Esophagus squamous epithelium (tissue), 5 donors: ENCODE measurements at regions not wholly inside any gene's neighbourhood (a gene's known extent, or its start where the extent isn't known, plus 50 kb on each side); places are given as distances from the start of the nearest gene placed in this dataset.

Experiments
- DNase-seq: peaks from one replicate; lab custom pipeline; 2025; lab: John Stamatoyannopoulos, UW
- H3K27ac ChIP-seq, 4 donors: fragments of 200-600 bp; sonication (generic); one replicate each; pipeline ENCODE4 v1.5.1; 2016 to 2019; ENCODE audit warnings: mild to moderate bottlenecking in 1 of 4
- H3K27me3 ChIP-seq, 4 donors: fragments of 200-600 bp; sonication (generic); 1 replicate in 3 of 4; 2 replicates in 1 of 4; pipeline versions ENCODE4 v1.5.1 to v1.6.0; 2017 to 2021; ENCODE audit warnings: antibody characterized with exemption in 1 of 4
- H3K36me3 ChIP-seq, 3 donors: fragments of 200-600 bp; sonication (generic); one replicate each; pipeline ENCODE4 v1.5.1; 2016 to 2019
- H3K4me1 ChIP-seq, 3 donors: fragments of 200-600 bp; sonication (generic); one replicate each; pipeline ENCODE4 v1.5.1; 2017 to 2019
- H3K4me3 ChIP-seq, 4 donors: fragments of 200-600 bp; sonication (generic); 1 replicate in 3 of 4; 2 replicates in 1 of 4; pipeline ENCODE4 v1.5.1; 2016 to 2019; ENCODE audit warnings: mild to moderate bottlenecking in 2 of 4, moderate library complexity in 1 of 4
- H3K9me3 ChIP-seq, 3 donors: fragments of 200-600 bp; sonication (generic); one replicate each; pipeline ENCODE4 v1.5.1; 2016 to 2019
- CTCF ChIP-seq, 6 experiments: fragments of 450-650 bp in 4 of 6; fragments of 200-600 bp in 2 of 6; sonication (generic) in 2 of 6; IDR thresholded peaks; one replicate each; pipeline ENCODE4 v1.5.1; 2016 to 2019; ENCODE audit warnings: antibody characterized with exemption in 6 of 6, mild to moderate bottlenecking in 4 of 6, moderate library complexity in 4 of 6
- POLR2A ChIP-seq, 4 donors: fragments of 450-650 bp; IDR thresholded peaks; one replicate each; pipeline ENCODE4 v1.6.1; 2017; ENCODE audit warnings: antibody characterized with exemption in 4 of 4, mild to moderate bottlenecking in 4 of 4, moderate library complexity in 3 of 4
- WGBS, 2 donors: methylation state at CpG; one replicate each; pipeline ENCODE4 v1.1.5; 2018; 5-methylcytosine and 5-hydroxymethylcytosine counted together
- intact Hi-C: fragments of 100-400 bp; cut with DNase I; formaldehyde crosslinking; loops from one replicate; pipeline ENCODE4 v1.15.0; 2022
- donor health status: DM: yes; HTN: yes; CAD: no.

- Histone ChIP-seq H3K4me1 (no peaks in the 10 kb centered on the region), H3K9me3 (no peaks in the 10 kb centered on the region), H3K27ac (no peak overlapping the region), H3K36me3 (no peaks in the 10 kb centered on the region), H3K27me3 (no peaks in the 10 kb centered on the region), H3K4me3 (no peak overlapping the region)
- DNase-seq: no peak
- intact Hi-C loops: no loop called here
- TF ChIP-seq CTCF (IDR thresholded peaks at IDR 0.05): no peak
- TF ChIP-seq POLR2A (IDR thresholded peaks at IDR 0.05): no peak
- WGBS, 2 donors: 82 to 96% methylated on average over 3 of the region's 3 CpGs
These were observed 375.7 kb downstream of the GJA1 start for GRCh38 chr6:121811106-121811505.

- Histone ChIP-seq H3K27ac (no peak overlapping the region), H3K4me1 (no peaks in the 10 kb centered on the region), H3K36me3 (no peaks in the 10 kb centered on the region), H3K4me3 (no peak overlapping the region), H3K27me3 (no peaks in the 10 kb centered on the region), H3K9me3 (peaks cover 0 to 18% (median 14%) of the 10 kb centered on the region in 3 donors)
- TF ChIP-seq POLR2A (IDR thresholded peaks at IDR 0.05) (no peak), CTCF (IDR thresholded peaks at IDR 0.05) (no peak)
- DNase-seq: no peak
- 58 to 61% methylated on average over 4 of the region's 4 CpGs for WGBS, 2 donors
- intact Hi-C loops: no loop called here
These were observed 380.9 kb downstream of the GJA1 start for GRCh38 chr6:121816361-121816760.

- no peak overlapping the region for H3K4me3 ChIP-seq
- no peaks in the 10 kb centered on the region for H3K27me3 ChIP-seq
- H3K36me3 ChIP-seq: no peaks in the 10 kb centered on the region
- intact Hi-C loops: no loop called here
- no peaks in the 10 kb centered on the region for H3K4me1 ChIP-seq
- H3K9me3 ChIP-seq: peaks cover 0 to 21% (median 14%) of the 10 kb centered on the region in 3 donors
- no peak for DNase-seq
- no peak overlapping the region for H3K27ac ChIP-seq
- TF ChIP-seq CTCF (IDR thresholded peaks at IDR 0.05) (no peak), POLR2A (IDR thresholded peaks at IDR 0.05) (no peak)
These were observed 381.6 kb downstream of the GJA1 start for GRCh38 chr6:121816906-121817540.

GRCh38 chr6:121823437-121823851 lies 388.0 kb downstream of the GJA1 start:
- no peak for TF ChIP-seq CTCF (IDR thresholded peaks at IDR 0.05)
- TF ChIP-seq POLR2A (IDR thresholded peaks at IDR 0.05): no peak
- Histone ChIP-seq H3K4me3 (no peak overlapping the region), H3K4me1 (peaks cover 0 to 13% (median 0%) of the 10 kb centered on the region in 3 donors), H3K9me3 (peaks cover 0 to 21% (median 14%) of the 10 kb centered on the region in 3 donors), H3K27ac (no peak overlapping the region), H3K27me3 (no peaks in the 10 kb centered on the region), H3K36me3 (no peaks in the 10 kb centered on the region)
- WGBS, 2 donors: 71 to 73% methylated on average over 1 of the region's 1 CpG
- DNase-seq: no peak
- intact Hi-C loops: no loop called here

GRCh38 chr6:121826156-121826810 lies 390.8 kb downstream of the GJA1 start:
- no peak for DNase-seq
- Histone ChIP-seq H3K36me3 (no peaks in the 10 kb centered on the region), H3K9me3 (peaks cover 0 to 3% (median 0%) of the 10 kb centered on the region in 3 donors), H3K27me3 (no peaks in the 10 kb centered on the region), H3K4me1 (peaks cover 0 to 16% (median 0%) of the 10 kb centered on the region in 3 donors), H3K27ac (no peak overlapping the region), H3K4me3 (no peak overlapping the region)
- WGBS, 2 donors: 33 to 52% methylated on average over 3 to 4 of the region's 4 CpGs
- TF ChIP-seq CTCF (IDR thresholded peaks at IDR 0.05): no peak
- intact Hi-C loops: no loop called here
